ENCODE measurements at regions not wholly inside any gene's neighbourhood (a gene's known extent, or its start where the extent isn't known, plus 50 kb on each side); places are given as distances from the start of the nearest gene placed in this dataset.
A peak's percentile ranks its signal among the peaks of the same experiment; 100 is the strongest.
"Not testable (repeated sequence)": the region's sequence is repeated elsewhere in the genome, so short reads cannot be mapped to it uniquely, and the experiment has no call there.

DNA sequence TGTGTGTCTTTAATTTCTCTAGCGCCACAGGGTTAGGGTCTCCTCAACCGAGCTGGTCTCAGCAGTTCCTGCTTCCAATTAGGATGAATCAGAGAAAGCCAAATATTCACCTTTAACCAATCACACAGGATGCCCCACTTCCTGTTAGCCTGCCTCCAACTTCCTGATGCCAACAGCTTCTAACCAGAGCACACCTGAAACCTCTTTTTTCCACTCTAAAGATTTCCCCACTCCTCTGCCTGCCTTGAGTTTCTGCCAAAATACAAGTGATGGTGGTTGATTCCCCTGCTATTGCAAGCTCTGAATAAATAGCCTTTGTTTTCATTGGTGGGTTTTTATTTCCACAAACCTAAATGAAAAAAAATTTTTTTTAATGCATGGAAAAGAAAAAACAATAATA, 144.7 kb upstream of the UST start:
- no peak for DNase-seq

GRCh38 chr6:148608199-148608951, 138.5 kb upstream of the UST start:
- no peak for DNase-seq

DNA sequence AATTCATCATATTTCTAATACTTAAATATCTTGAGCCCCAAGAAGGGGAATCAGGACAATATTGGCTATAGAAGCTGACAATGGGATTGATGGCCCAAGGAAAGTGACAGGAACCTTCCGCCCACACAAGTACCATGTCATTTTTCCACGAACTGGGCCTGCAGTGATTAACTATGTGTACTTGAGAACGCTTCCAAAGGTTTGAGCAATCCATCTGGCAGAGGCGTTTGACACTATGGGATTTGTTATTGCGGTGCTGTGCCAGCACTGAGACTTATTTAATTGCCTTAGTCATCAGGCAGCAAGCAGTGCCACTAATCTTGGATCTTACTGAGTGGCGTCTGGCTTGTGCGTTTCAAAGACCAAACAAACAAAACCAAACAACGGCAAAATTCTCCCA, 135.6 kb upstream of the UST start:
- no peak for DNase-seq

GRCh38 chr6:148612043-148612442, 134.8 kb upstream of the UST start:
- DNase-seq: no peak

DNA sequence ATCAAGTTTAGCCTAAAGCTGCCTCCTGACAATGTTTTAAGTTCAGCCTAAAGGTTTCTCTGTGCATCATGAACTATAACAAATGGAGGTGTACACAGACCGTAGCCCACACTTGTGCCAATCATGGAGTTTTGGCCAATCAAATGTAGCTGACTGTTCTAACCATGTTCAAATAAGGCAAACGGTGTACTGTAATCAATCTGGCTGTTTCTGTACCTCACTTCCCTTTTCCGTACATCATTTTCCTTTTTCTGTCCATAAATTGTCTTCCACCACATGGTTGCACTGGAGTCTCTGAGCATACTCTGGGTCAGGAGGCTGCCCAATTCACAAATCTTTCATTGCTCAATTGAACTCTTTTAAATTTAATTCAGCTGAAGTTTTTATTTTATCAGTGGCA, 132.2 kb upstream of the UST start:
- no peak for DNase-seq

DNA sequence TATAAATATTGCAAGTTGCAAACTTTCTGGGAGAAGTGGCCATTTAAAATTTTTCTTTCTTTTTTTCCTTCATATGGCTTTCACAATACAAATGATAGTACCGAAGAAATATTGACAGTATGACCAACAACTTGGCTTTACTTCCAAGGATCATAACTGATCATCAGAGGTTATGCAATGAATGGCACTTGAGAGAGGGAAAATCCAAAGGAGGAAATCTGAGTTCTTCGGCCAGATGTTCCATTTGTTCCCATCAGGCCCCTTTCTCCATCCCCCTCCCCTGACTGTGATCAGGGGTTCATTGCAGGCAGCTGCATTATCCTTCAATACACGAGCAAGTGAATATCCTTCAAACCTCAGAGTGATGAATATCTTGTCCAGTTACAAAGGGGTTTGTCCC, 130.0 kb upstream of the UST start:
- no peak for DNase-seq

GRCh38 chr6:148617530-148617929, 129.3 kb upstream of the UST start:
- DNase-seq: no peak

GRCh38 chr6:148619891-148620290, 126.9 kb upstream of the UST start:
- no peak for DNase-seq

DNA sequence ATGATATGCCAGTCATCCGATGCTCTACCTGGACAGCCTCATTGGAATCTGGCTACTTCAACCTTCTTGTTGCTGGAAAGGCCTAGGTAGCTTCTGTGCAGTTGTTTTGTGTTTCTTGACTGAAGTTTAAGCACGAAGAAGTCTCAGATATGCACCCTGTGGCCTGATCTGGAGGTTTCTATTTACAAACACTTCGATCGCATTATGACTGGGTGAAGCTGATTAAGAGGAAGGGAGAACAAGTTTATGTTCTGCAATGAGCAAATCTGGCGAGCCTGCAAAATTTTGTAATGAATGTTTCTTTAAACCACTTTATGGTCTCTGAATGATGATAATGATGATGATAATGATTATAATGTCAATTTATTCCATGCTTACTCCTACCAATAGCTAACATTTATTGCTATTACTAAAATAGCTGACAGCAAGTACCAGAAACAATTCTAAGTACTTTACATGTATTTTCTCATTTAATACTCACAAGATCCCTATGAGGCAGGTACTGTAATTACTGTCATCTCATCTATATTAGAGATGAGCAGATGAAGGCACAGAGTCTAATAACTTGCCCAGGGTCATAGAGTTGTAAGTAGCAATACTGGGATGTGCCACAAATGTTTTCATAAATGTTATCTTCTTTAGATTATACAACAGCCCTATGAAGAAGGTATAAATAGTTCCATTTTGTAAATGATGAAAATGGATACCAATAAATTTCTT, 126.1 kb upstream of the UST start:
- peak in 1 of 5 donors; percentile 58 for DNase-seq

DNA sequence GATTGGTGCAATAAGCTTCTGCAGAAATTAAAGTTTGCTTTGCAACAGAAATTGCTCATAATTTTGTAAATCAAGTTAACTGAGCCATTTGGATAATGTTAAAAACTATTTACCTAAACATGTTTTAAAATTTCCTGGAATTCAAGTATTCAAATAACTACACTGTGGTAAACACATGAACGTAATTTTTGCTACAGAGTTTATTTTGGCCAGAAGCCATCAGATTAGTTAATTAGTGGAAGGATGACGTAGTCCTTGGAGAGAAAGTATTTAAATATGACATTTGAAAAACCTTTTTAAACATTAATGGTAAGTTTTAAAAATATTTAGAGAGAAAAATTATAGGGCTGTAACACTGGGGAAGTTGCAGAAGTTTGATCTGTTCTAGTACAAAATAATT, 121.2 kb upstream of the UST start:
- DNase-seq: no peak

- no peak for DNase-seq
Measured at GRCh38 chr6:148628251-148628650, 118.6 kb upstream of the UST start.

GRCh38 chr6:148629181-148629580, 117.6 kb upstream of the UST start:
- no peak for DNase-seq

DNA sequence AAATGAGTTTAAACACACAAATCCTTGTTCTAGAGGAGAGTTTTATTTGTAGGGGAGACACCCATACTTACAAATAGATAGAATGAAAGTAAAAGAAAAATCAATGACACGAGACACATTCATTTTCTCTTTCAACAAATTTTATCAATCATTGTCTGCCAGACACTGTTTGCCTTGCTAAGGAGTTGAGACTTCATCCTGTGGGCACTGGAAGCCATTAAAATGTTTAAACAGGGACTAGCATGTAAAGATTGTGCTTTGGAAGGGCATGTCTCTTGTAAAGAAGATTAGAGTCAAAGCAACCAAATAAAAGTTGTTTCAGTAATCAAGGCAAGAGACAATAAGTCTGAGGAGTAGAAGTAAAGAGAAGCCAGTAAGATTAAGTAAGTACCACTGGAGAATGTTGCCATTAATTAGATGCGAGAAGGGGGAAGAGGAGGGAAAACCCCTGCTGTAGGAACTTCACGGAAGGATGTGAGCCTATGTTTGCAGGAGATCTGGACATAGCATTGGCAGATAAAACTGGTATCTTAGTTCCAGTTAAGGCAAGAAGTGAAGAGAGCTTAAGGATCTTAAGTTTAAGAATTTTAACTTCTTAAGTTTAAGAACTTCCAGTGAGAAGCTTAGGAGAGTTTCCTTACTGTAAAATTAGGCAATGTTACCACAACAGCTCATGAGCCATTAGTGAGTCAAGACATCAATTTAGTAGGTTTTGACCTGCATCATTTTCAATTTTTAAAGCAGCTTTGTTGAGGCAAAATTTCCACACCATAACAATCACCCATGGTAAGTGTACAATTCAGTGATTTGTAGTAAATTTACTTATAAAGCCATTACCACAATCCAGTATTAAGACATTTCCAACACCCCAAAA, 117.0 kb upstream of the UST start:
- no peak for DNase-seq

DNA sequence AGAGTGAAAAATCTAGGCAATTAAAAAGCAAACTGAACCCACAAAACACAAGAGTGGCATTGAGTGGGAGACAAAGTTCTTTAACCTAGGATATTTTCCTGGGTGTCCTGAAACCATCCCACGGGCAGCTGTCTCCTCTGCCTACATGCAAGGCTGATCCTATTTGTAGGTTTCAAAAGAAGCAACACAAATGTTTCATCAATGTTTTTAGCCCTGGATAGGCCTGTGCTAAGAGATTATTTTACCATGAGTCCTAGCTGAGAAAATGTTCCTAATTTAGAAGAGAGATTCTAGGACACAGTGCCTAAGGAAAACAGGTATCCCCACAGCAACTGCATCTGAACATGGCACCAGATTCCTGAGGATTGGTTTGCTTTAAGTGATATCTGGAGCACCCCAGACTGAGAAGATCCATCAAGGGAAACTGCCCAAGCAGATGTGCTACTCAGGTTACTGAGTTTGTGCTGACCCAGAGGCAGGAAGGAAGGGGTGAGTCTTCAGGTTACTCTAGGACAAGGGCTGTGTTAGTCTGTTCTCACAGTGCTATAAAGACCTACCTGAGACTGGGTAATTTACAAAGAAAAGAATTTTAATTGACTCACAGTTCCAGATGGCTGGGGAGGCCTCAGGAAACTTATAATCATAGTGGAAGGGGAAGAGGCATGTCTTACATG, 111.6 kb upstream of the UST start:
- no peak for DNase-seq

DNA sequence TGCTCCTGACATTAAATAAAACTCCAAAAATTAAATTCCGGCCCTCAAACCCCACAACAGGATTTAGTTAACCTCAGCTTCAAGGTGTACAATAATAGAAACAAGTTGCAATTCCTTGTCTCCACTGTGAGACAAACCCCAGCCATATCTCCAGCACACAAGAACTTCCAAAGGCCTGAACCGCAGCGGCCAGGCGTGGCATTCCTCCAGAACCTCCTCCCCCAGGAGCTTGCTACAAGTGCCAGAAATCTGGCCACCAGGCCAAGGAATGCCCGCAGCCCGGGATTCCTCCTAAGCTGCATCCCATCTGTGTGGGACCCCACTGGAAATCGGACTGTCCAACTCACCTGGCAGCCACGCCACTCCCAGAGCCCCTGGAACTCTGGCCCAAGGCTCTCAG, 105.0 kb upstream of the UST start:
- DNase-seq: not testable (repeated sequence)

DNA sequence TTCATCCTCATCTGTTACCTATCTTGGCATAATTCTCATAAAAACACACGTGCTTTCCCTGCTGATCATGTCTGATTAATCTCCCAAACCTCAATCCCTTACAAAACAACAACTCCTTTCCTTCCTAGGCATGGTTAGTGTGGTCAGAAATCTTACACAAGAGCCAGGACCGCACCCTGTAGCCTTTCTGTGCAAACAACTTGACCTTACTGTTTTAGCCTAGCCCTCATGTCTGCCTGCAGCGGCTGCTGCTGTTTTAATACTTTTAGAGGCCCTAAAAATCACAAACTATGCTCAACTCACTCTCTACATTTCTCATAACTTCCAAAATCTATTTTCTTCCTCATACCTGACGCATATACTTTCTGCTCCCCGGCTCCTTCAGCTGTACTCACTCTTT, 103.6 kb upstream of the UST start:
- DNase-seq: not testable (repeated sequence)

- not testable (repeated sequence) for DNase-seq
Measured at GRCh38 chr6:148645049-148645448, 101.8 kb upstream of the UST start.

GRCh38 chr6:148648754-148649453, 97.9 kb upstream of the UST start:
- DNase-seq: no peak

GRCh38 chr6:148649454-148649963, 97.3 kb upstream of the UST start:
- DNase-seq: no peak

GRCh38 chr6:148650941-148651505, 95.8 kb upstream of the UST start:
- DNase-seq: no peak

DNA sequence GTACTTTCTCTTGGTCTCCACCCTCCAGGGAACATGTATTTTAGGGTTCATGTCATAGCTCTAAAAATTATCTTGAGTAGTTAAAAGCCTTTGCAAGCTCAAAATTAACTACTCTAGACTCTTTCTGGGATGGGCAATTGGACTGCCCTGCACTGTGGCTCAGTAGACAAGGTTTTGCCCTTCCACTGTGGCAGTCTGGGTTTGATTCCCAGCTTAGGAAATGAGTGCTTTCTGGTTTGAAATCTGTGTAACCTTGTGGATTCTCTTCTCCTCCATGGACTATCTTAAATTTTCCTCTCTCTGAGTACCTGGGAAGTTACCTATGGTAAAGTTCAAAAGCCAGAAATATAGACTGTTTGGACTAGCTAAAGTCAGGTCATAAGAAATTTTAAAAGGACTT, 94.6 kb upstream of the UST start:
- no peak for DNase-seq
